ENCODE measurements at regions not wholly inside any gene's neighbourhood (a gene's known extent, or its start where the extent isn't known, plus 50 kb on each side); places are given as distances from the start of the nearest gene placed in this dataset.

DNA sequence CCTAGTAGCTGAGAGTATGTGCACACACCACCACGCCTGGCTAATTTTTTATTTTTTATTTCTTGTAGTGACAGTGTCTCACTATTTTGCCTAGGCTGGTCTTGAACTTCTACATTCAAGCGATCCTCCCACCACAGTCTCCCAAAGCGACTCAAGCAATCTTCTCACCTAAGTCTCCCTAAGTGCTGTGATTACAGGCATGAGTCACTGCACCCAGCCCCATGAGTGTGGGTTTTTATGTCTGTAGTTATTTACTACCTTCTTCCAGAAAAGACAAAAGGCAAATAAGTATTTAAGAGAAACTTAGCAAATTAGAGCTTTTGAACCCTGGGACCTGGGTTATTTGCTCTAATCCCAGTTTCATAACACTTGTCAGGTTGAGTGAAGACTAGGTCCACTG lies 92.3 kb upstream of the HCRTR2 start:
- TF ChIP-seq CTCF (IDR thresholded peaks at IDR 0.05; ENCODE audit: insufficient read depth, low read length, poor library complexity, severe bottlenecking): no peak
- no peak for TF ChIP-seq EZH2phosphoT487 (conservative IDR thresholded peaks at IDR 0.05; ENCODE audit: low read length)
